GM11168 (cell line): ENCODE measurements at regions not wholly inside any gene's neighbourhood (a gene's known extent, or its start where the extent isn't known, plus 50 kb on each side); places are given as distances from the start of the nearest gene placed in this dataset.
"Not testable (repeated sequence)": the region's sequence is repeated elsewhere in the genome, so short reads cannot be mapped to it uniquely, and the experiment has no call there.

Experiments used
- in situ Hi-C: fragments of 300-500 bp; cut with MboI; formaldehyde crosslinking; loops from one replicate; pipeline ENCODE4 v1.12.0; 2022; ENCODE audit warnings: low sequenced_read_pairs; ENCODE audit not compliant: unreplicated experiment

DNA sequence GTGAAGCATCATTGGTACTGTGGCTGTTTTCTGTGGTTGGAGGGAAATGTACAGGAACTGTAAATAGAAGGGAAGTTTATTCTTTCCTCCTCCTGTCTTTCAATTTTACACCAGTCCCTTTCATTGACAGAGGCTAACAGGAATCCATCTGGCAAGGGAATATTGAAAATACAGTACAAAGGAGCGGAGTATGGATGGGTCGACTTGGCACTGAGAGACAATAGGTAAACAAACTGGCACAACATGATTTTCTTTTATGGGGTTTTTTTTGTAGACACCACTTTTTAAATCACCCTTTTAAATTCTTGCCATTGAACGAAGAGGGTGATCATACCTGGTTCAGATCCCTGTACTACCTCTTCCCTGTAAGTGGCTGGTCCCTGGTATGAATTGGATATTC is 341.3 kb downstream of the RWDD3 start:
- in situ Hi-C loops: no loop called here

DNA sequence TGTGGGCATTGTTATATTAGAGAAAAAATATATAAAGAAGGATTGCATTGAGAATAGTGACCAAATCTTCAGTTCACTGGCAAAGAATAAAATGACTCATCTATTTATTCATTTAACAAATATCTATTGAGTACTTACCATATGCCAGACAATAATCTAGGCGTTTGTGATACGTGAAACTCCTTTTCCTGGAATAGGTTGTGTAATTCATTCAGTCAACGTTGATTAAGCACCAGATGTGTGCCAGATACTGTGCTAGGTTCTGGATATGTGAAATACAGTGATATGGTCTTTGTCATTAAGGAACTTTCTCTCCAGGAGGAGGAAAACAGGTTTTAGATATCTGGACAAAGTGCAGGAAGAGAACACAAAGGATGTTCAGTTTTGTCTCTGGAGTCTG is 344.5 kb downstream of the RWDD3 start:
- in situ Hi-C loops: no loop called here

DNA sequence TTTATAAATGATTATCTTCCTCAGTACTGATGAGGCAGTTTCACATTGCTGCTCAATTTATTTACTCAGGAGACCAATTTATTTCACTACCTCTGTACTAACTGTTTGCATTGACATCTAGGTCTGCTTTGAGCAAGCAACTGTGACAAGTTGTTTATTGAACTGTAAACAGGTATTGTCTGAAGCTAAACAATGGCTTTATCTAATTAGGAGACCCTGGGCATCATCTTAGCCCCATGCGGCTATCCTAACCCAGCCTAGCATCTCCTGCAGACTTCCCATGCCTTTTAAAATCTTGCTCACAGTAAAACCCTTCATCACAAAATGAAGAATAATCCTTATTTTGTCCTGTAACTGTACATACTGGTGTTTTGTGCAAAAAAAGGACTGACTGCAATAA is 348.2 kb downstream of the RWDD3 start:
- in situ Hi-C loops: no loop called here

DNA sequence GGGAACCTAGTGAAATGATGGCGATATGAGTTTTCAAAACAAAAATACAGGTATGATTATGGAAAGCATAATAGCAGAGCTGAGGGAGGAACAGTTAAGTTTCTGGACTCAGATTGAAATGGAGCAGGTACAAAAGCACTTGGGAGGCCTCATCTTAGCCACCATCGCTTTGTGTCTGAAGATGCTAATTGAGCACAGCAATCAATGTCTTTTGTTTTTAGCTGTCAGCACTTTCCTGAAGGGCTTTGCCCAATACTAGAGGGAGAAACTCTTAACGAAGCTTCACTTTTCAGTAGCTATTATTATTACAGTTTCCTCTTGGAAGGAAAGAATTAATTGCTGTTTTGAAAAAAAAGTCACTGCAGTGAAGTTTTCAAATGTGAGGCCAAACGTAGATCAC is 348.7 kb downstream of the RWDD3 start:
- in situ Hi-C loops: no loop called here

DNA sequence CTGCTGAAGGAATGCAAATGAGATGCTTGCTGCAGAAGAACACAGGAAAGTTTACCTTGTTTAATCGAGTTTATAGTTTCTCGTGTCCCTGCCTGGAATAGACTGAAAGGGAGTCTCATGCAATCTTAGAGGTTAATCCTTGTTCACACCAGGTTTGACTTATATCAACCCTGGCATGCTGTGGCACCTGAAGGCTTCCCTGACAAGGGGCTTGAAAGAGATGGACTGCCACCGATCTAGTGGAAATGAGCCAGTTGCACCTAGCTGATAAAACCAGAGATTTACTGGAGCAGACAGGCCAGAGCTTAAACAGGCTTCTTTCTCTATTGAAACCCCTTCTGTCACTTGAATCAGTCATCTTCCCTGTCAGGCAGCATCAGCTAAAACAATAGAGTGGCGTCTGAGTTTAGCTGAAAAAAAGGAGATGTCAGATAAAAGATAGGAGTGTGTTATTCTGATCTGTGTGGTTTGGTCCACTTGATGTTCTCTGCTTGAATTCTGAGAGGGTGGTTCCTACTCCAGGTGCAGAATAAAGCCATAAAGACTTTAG is 349.7 kb downstream of the RWDD3 start:
- in situ Hi-C loops: no loop called here

DNA sequence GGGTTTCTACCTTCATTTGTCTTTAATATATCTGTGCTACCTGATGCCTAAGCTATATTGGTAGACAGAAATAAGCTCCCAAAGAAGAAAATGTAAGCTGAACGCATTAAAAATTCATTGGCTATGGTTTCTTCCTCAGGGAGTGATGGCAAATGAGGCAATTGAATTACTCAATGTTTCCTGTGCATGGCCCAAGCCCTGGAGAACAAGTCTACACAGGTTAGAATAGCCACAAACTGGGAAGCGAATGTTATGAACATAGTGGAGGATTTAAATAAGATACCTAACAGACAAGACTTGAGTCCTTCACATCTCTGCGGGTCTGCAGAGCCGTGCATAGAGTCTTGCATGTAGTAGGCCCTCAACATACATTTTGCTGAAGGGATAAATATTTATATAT is 350.3 kb downstream of the RWDD3 start:
- in situ Hi-C loops: no loop called here

DNA sequence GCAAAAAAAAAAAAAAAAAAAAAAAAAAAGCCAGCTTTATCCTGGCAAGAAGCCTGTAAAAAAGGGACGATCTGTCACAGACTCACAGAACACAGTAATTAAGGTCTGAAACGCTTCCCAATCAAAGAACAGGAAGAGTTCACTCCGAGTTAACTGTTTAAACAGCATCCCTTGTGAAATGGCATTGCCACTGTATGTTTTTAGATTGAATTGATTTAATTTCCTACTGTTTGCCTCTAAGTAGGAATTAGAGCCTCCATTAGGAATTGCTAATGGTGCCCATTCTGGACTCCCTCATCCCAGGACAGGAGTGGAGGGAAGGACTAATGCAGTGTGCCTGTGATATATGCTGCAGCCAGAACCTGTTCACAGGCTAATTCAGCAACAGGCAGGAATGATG is 370.8 kb downstream of the RWDD3 start:
- in situ Hi-C loops: no loop called here

DNA sequence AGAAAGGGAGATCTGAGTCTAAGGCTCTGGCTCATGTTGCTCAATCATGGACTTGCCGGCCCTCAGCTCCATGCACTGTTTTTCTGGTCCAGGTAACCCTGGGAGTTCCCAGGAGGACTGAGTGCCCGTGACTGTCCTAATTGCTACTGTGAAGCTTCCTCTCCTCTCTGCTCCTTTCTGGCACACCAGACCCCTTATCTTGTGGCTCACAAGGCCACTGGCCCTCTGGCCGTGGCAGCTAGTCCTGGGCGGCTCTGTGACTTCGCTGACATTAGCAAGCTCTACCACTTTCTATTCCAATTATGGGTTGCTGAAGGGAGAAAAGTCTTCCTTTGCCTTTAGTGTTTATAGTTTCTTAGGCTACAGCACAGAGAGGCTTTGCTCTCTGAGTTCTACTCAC is 380.2 kb downstream of the RWDD3 start:
- in situ Hi-C loops: no loop called here

DNA sequence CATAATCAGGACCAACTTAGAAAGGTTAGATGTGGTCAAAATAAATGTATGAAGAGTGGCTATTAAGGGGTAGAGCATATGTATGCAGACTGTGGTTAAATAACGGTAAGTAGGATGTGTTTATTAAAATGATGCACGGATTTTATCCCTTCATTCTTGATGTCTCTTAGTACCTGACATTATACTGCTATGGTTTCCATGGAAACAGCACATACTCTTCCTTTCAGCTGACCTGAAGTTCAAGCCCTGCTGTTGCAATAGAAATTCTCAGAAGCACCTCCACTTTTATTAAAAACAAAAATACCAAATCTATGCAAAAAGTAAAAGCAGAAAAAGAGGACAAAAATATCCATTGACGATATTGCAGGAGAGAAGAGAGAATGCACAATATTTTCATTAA is 381.4 kb downstream of the RWDD3 start:
- in situ Hi-C loops: no loop called here

DNA sequence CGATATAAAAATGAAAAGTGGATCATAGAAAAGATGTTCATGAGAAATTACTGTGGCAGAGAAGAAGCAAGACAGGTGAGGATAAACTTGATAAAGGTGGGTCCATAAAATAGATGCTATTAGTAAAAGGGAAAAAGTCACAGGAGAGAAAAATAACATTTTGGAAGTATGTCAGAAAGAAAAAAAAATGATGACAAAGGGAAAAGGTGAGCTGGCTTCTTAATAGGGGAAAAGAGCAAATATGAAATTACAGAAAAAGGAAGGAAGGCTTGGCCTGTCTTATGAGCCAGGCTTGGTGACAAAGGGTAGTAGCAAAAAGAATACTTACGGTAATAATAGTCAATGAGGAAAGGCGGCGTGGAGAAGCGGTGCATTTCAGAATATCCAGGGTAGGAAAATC is 386.1 kb downstream of the RWDD3 start:
- in situ Hi-C loops: no loop called here

DNA sequence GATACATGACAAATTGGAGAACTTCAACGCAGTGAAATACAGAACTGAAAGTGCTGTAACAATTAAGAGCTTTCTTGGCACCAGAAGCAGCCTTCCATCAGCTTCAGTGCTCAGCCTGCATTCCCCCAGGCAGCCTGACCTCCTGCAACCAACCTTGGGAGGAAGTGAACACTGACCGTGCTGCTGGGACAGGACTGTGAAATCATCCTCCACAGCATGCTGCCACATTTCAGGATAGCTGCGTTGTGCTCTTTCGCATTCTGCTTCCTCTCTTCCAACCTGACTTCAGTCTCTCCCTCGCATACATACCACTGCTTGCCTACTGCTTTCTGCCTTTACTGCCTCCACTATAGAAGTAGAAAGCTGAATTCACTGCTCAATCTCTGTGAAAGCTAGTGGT is 388.6 kb downstream of the RWDD3 start:
- in situ Hi-C loops: no loop called here

DNA sequence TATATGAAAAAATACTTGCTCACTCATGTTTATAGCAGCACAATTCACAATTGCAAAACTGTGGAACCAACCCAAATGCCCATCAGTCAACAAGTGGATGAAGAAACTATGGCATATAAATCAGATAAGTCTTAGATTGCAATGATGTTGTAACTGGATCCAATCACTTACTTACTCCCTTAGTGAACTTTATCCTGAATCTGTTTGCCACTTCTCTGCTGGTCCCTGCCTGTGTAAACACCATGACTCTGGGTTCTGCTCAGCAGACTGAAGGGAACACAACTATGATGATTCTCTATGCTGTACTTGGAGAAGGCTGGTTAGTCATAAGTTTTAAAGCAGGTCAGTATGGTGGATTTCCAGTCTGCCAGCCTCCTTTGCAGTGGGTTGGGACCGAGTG is 391.2 kb downstream of the RWDD3 start:
- in situ Hi-C loops: no loop called here

DNA sequence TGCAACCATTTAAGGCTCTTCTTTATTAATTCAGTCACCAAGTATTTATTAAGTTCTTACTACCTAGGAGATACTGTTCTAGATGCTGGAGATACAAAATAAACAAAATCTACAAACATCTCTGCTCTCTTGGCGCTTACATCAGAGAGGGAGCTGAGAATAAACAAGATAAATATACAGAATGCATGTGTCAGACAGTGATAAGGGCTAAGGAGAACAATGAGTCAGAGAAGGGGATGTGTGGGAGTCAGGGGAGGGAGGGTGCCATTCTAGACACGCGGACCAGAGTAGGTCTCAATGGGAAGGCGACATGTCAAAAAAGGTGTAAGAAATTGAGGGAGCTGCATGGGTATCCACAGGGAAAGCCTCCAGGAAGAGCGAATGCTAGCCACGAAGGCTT is 393.2 kb downstream of the RWDD3 start:
- in situ Hi-C loops: no loop called here

DNA sequence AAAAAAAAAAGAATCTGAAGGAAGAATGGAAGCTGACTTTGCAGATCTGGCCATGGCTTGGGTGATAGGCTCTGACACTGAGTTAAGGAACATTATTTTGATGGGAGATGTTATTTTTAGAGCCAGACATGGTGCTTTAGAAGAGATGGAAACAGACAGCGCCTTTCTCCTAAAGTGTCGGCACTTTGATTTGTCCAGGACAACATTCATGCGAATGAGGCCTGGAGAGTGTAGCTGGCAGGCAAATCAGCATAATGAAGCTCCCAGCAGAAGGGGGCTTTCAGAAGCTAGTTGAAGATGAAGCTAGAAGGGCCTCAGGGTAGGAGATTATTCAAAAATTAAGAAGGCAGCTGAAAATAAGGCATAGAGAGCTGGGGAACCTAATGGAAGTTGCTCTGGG is 397.7 kb downstream of the RWDD3 start:
- in situ Hi-C loops: no loop called here

DNA sequence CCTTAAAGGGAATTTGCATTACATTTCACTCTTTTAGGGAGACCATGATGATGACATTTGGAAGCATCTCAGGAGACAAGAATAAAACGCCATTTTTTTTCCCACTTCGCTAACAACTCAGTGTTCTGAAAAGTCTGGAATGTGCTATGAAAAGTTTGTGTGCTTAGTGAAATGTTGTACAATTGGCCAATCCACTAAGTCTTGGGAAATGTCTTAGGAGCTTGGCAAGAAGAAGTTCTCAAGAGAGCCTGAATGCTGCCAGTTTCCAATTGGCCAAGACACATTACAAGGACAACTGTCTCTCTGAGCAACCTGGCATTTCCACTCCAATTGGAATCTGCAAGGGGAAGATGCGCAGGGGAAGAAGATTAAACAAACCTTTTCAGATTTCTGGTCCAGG is 401.8 kb downstream of the RWDD3 start:
- in situ Hi-C loops: no loop called here

DNA sequence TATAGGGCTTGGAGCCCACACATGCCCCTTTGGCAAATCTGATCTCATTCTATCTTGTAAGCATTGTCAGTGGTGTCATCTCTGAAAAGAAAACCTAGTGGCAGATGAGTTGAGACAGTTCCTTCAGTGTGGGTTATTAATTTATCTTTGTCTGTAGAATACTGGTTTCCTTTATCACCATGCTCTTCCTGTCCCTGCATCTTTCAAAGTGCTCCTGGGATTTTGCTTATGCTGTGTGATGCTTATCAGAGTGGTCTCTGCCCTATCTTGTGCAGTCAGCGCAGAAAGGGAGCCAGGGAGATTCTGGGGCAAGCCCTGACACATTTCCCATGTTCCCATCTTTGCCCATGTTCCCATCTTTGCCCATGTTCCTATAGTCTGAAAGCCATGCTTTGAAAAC is 402.9 kb downstream of the RWDD3 start:
- in situ Hi-C loops: no loop called here

DNA sequence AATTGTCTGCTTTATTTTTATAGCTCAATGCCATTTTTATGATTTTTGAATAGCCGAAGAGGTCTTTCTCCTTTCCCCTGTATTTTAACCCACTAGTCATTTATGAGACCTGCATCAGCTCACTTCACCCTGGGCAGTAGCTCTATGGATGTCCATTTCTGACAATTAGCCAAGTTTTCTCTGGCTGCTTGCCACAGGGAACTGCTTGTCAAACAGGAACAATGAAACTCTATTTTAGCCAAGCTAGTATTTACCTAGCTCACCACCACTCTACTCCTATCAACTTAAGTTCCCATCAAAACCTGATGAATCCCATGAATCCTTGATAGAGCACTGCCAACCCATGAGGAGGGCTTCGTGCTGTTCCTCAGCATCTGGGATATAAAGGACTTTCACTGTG is 406.7 kb downstream of the RWDD3 start:
- in situ Hi-C loops: no loop called here

DNA sequence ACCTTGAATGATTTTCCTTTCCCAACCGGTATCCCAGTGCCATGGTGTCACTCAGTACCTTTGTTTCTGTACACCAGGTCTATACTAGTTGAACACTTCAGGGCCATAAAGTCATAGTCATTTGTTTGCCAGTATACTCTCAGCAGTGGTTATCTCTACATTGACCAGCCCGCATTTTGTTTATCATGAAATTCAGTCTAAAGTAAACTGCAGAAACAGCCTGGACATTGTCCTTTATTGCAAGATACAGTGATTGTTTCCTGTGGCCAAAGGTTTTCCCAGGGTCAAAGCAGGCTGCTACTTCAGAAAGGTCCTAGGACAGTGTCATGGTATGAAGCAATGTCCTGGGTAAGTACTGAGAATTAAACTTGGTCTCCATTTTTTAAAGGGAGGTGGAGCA is 407.4 kb downstream of the RWDD3 start:
- in situ Hi-C loops: no loop called here

DNA sequence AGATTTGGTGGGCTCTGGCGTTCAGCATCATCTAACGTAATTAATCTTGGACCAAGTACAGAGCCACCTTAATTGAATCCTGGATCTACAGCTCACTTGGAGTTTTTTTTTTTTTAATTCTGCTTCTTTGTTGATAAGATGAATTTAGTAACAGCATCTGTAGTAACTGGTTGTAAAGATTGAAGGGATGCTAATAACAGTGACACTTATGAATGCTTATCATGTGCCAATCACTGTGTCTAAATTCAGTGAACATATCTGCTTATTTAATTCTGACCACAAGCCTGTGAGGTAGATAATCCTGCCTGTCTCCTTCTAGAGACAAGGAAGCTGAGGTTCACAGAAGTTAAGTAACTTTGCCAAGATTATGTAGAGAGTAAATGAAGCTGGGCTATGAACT is 408.0 kb downstream of the RWDD3 start:
- in situ Hi-C loops: no loop called here

DNA sequence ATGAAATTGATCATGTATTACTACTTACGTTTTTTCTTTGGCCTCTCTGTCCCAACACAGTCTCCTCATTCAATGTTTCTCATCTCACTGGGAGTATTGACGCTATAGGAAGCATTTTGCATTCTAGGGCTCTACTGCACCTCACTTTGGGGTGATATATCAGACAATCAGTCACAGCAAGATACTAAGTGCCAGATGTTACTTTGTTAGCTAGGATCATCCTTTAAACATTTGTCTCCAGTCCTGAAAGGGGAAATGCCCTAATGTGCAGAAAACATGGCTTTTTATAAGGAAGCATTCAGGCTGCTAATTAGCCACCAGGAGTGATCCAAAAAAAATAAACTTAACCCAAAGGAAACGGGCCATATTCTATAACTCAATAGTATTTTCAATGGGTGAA is 409.1 kb downstream of the RWDD3 start:
- in situ Hi-C loops: no loop called here

DNA sequence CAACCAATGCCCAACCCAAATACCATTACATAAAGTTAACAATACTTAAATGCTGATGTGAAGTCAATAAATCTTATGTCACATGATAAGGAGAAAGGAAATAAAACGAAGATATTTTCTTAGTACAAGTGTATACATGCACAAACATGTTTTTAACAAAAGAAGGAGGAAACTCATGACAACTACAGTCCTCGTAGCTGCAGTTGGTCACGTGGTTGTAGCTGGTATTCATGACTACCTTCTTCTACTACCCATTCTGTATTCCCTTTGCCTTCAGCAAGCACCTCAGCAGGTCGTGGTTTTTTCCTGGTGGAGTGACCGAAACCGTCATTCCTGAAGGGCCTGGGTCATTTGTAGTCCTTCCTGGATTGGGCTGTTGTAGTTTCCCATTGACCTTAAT is 411.1 kb downstream of the RWDD3 start:
- in situ Hi-C loops: not testable (repeated sequence)

DNA sequence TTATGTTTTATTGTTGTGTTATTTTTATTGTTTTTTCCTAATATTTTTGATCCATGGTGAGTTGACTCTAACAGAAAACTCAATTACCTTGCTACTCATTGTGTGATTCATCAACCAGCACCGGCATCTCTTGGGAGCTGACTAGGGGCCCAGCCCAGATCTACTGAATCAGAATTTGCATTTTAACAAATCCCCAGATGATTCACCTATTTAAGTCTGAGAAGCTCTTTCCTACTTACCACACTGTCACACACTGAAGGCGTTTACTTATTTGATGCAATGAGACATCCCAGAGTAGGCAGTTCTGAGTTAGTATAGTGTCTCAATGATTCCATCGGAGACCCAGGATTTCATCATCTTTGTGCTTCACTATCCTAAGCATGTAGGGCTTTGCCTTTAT is 416.6 kb downstream of the RWDD3 start:
- in situ Hi-C loops: no loop called here

DNA sequence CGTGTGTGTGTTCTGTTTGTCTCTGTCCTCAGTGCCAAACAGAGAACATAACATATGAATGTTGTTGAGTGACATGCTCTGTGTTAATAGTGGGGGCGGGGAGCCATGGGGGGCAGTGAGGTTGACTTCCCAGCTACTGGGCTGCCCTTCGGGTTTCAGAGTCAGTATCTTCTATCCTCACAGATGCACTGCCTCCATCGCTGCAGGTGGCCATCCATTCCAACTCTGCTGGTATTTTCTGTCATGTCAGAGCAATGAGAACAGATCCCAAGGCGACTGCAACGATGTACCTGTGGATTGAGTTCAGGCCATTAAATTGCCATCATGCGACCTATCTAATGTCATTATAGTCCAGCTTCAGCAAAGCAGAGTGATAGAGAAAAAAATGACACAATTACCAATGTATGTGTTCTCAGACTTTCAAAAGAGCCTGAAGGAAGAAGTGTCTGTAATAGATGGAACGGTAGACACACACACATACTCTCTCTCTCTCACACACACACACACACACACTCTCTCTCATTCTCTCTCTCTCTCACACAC is 418.5 kb downstream of the RWDD3 start:
- in situ Hi-C loops: no loop called here
